Adrenal gland (tissue), 9 donors: ENCODE measurements at regions not wholly inside any gene's neighbourhood (a gene's known extent, or its start where the extent isn't known, plus 50 kb on each side); places are given as distances from the start of the nearest gene placed in this dataset.

Experiments
- DNase-seq, 7 donors: peaks; one replicate each; pipeline ENCODE4 v3.0.0-alpha.2; 2019 to 2020
- H3K27ac ChIP-seq, 5 donors: fragments of 200-600 bp; sonication (generic) in 4 of 5; 1 replicate in 3 of 5; 2 replicates in 2 of 5; pipeline versions ENCODE4 v1.5.1 to v1.8.0; 2016 to 2020; ENCODE audit warnings: mild to moderate bottlenecking in 1 of 5
- H3K27me3 ChIP-seq: fragments of 200-600 bp; 2 replicates; pipeline ENCODE4 v1.8.0; 2021
- H3K36me3 ChIP-seq, 2 donors: fragments of 200-600 bp; replicated peaks in 1 of 2; 1 replicate in 1 of 2; 2 replicates in 1 of 2; pipeline versions ENCODE4 v1.5.1 to v1.8.0; 2018 to 2022
- H3K4me1 ChIP-seq, 2 donors: fragments of 200-600 bp; replicated peaks in 1 of 2; 1 replicate in 1 of 2; 2 replicates in 1 of 2; pipeline versions ENCODE4 v1.5.1 to v1.8.0; 2018 to 2021
- H3K4me3 ChIP-seq, 4 donors: fragments of 200-600 bp; sonication (generic) in 3 of 4; one replicate each; pipeline ENCODE4 v1.5.1; 2016 to 2018
- H3K9me3 ChIP-seq, 3 donors: fragments of 200-600 bp; sonication (generic) in 1 of 3; replicated peaks in 1 of 3; 1 replicate in 2 of 3; 2 replicates in 1 of 3; pipeline versions ENCODE4 v1.5.1 to v1.8.0; 2016 to 2021
- CTCF ChIP-seq, 6 experiments: fragments of 450-650 bp in 4 of 6; fragments of 200-600 bp in 2 of 6; sonication (generic) in 1 of 6; IDR thresholded peaks; 1 replicate in 5 of 6; 2 replicates in 1 of 6; pipeline versions ENCODE4 v1.5.1 to v1.8.0; 2016 to 2021; ENCODE audit warnings: antibody characterized with exemption in 6 of 6, mild to moderate bottlenecking in 2 of 6, moderate library complexity in 1 of 6
- POLR2A ChIP-seq, 2 donors: fragments of 450-650 bp; IDR thresholded peaks; one replicate each; pipeline ENCODE4 v1.6.1; 2017; ENCODE audit warnings: antibody characterized with exemption in 2 of 2, mild to moderate bottlenecking in 2 of 2, moderate library complexity in 1 of 2
- WGBS, 4 donors: extraction: QIAGEN DNeasy Blood & Tissue Kit in 2 of 4; methylation state at CpG; one replicate each; pipeline versions ENCODE4 v1.1.5 to v1.1.7; 2013 to 2017; 5-methylcytosine and 5-hydroxymethylcytosine counted together
- intact Hi-C, 2 donors: fragments of 100-400 bp; cut with DNase I; formaldehyde crosslinking; loops; one replicate each; pipeline versions ENCODE4 v1.14.1 to v1.15.0; 2022 to 2023
- donor health status: healthy with polysubstance abuse.
- donor health status: Bipolar disorder and iron deficiency.
- donor health status: DM: yes; HTN: yes; CAD: no.
- donor health status: DM: no; HTN: no; CAD: no.
- donor health status: DM: no; HTN: no; CAD: no.

- 77 to 92% (median 83%) methylated on average over 16 to 26 of the region's 26 CpGs for WGBS, 4 donors
- no peaks in the 10 kb centered on the region for H3K27me3 ChIP-seq
- no peak for TF ChIP-seq POLR2A (IDR thresholded peaks at IDR 0.05)
- TF ChIP-seq CTCF (IDR thresholded peaks at IDR 0.05): no peak
- intact Hi-C loops: no loop called here
- DNase-seq: peak in 1 of 7 donors; percentile 36
- no peaks in the 10 kb centered on the region for H3K9me3 ChIP-seq
- H3K4me1 ChIP-seq: peaks cover 14 to 17% of the 10 kb centered on the region in 2 donors
- no peak overlapping the region for H3K4me3 ChIP-seq
- H3K27ac ChIP-seq: no peak overlapping the region
- H3K36me3 ChIP-seq: no peaks in the 10 kb centered on the region
These were observed 65.2 kb upstream of the SNTG2 start for GRCh38 chr2:885230-886071.

DNA sequence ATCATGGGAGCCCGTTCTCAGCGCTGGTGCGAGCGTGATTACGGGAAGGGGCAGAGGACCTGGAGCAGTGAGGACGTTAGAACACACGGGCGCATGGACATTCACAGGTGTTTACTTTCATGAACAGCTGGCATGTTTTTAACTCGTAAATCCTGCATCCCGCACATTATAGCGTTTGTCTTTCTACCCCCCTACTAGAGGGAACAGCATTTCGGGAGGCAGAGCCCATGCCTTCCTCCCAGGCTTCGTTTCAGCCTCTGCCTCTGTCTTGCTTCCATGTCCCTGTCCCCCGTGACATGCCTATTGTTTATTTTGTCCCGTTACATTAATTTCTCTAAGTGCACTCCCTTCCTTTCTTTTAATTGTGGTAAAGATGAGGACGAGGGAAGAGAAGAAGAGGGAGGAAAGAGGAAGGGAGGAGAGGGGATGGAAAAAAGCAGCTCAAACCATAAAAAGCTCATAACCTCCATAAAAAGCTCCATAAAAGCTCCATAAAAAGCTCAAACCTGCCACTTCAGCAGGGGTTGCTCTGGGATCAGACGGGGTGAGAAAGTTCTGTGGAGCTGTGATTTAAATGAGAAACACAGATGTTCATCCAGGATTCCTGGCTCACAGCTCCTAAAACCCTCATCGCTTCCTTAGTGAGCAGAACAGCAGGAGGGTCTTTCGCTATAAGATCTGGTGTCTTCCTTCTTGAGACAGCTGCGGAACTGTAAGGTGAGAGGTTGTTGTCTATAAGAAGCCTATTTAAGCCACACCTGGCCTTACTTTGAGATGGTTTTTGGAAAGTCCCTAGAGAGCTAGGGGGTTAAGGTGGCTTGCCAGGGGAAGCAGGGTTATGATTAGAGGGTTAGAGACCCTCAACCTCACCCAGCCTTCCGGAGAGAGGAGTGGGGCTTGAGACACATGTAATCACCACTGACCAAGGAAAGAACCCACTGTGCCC is 66.6 kb upstream of the SNTG2 start:
- DNase-seq: no peak
- Histone ChIP-seq H3K27me3 (no peaks in the 10 kb centered on the region), H3K27ac (no peak overlapping the region), H3K4me3 (no peak overlapping the region), H3K9me3 (no peaks in the 10 kb centered on the region), H3K36me3 (no peaks in the 10 kb centered on the region), H3K4me1 (peaks cover 8 to 15% of the 10 kb centered on the region in 2 donors)
- TF ChIP-seq POLR2A (IDR thresholded peaks at IDR 0.05) (no peak), CTCF (IDR thresholded peaks at IDR 0.05) (no peak)
- intact Hi-C loops: no loop called here
- 63 to 79% (median 68%) methylated on average over 19 to 21 of the region's 21 CpGs for WGBS, 4 donors

- 79 to 87% (median 83%) methylated on average over 12 to 14 of the region's 14 CpGs for WGBS, 4 donors
These were observed 67.3 kb upstream of the SNTG2 start for GRCh38 chr2:883260-883802.

More at GRCh38 chr2:883260-883802, 67.3 kb upstream of the SNTG2 start:
- Histone ChIP-seq H3K36me3 (no peaks in the 10 kb centered on the region), H3K4me1 (peaks cover 2 to 8% of the 10 kb centered on the region in 2 donors), H3K27ac (no peak overlapping the region), H3K4me3 (no peak overlapping the region), H3K9me3 (no peaks in the 10 kb centered on the region), H3K27me3 (no peaks in the 10 kb centered on the region)
- TF ChIP-seq POLR2A (IDR thresholded peaks at IDR 0.05) (no peak), CTCF (IDR thresholded peaks at IDR 0.05) (no peak)
- no peak for DNase-seq
- intact Hi-C loops: no loop called here
